CD14-positive monocyte (primary cell): ENCODE measurements at regions not wholly inside any gene's neighbourhood (a gene's known extent, or its start where the extent isn't known, plus 50 kb on each side); places are given as distances from the start of the nearest gene placed in this dataset.
"Not testable (repeated sequence)": the region's sequence is repeated elsewhere in the genome, so short reads cannot be mapped to it uniquely, and the experiment has no call there.

Experiments used
- DNase-seq, 3 donors: peaks; one replicate each; pipeline ENCODE4 v3.0.0-alpha.2; 2011 to 2022
- H2AFZ ChIP-seq: 2 replicates; pipeline ENCODE4 v1.6.0; 2012; ENCODE audit warnings: mild to moderate bottlenecking, low read depth, low read length, inconsistent platforms; ENCODE audit not compliant: insufficient read depth, poor library complexity, severe bottlenecking
- H3K27ac ChIP-seq, 2 donors: 1 replicate in 1 of 2; 2 replicates in 1 of 2; pipeline ENCODE4 v1.5.1; 2012 to 2013; ENCODE audit warnings: low read length in 2 of 2, control low read depth in 1 of 2, inconsistent platforms in 1 of 2, low read depth in 1 of 2, mild to moderate bottlenecking in 1 of 2
- H3K27me3 ChIP-seq, 2 donors: one replicate each; pipeline versions ENCODE4 v1.6.0 to v1.6.1; 2011 to 2013; ENCODE audit warnings: low read length in 2 of 2; ENCODE audit not compliant: control insufficient read depth in 2 of 2, insufficient read depth in 2 of 2
- H3K36me3 ChIP-seq, 2 donors: replicated peaks in 1 of 2; 1 replicate in 1 of 2; 2 replicates in 1 of 2; pipeline versions ENCODE4 v1.5.1 to v1.6.1; 2012 to 2013; ENCODE audit warnings: low read length in 2 of 2, control low read depth in 1 of 2, inconsistent platforms in 1 of 2, mild to moderate bottlenecking in 1 of 2; ENCODE audit not compliant: insufficient read depth in 2 of 2, control insufficient read depth in 1 of 2
- H3K4me1 ChIP-seq, 2 donors: 1 replicate in 1 of 2; 2 replicates in 1 of 2; pipeline versions ENCODE4 v1.5.1 to v1.6.1; 2012 to 2013; ENCODE audit warnings: low read length in 2 of 2, control low read depth in 1 of 2, inconsistent platforms in 1 of 2, mild to moderate bottlenecking in 1 of 2, moderate library complexity in 1 of 2; ENCODE audit not compliant: insufficient read depth in 2 of 2, control insufficient read depth in 1 of 2
- H3K4me2 ChIP-seq: replicated peaks from 2 replicates; pipeline ENCODE3; 2012; ENCODE audit warnings: low read length, moderate library complexity, mild to moderate bottlenecking; ENCODE audit not compliant: poor library complexity, severe bottlenecking; ENCODE audit errors: extremely low read depth
- H3K4me3 ChIP-seq, 3 experiments: fragments of 200-600 bp in 1 of 3; sonication (generic) in 1 of 3; replicated peaks in 1 of 3; 1 replicate in 2 of 3; 2 replicates in 1 of 3; pipeline ENCODE4 v1.5.1; 2011 to 2013; ENCODE audit warnings: low read length in 3 of 3, mild to moderate bottlenecking in 3 of 3, control low read depth in 2 of 3, low read depth in 2 of 3, inconsistent platforms in 1 of 3, moderate library complexity in 1 of 3
- H3K79me2 ChIP-seq: 2 replicates; pipeline ENCODE4 v1.6.0; 2012; ENCODE audit warnings: mild to moderate bottlenecking, control low read depth, inconsistent platforms, low read length, moderate library complexity; ENCODE audit not compliant: insufficient read depth
- H3K9ac ChIP-seq: 2 replicates; pipeline ENCODE4 v1.6.0; 2017; ENCODE audit warnings: low read length, mild to moderate bottlenecking; ENCODE audit not compliant: insufficient read depth, poor library complexity, severe bottlenecking
- H3K9me3 ChIP-seq, 2 donors: replicated peaks in 1 of 2; 1 replicate in 1 of 2; 2 replicates in 1 of 2; pipeline versions ENCODE4 v1.5.1 to v1.6.1; 2012 to 2013; ENCODE audit warnings: low read length in 2 of 2, control low read depth in 1 of 2; ENCODE audit not compliant: control insufficient read depth in 1 of 2, insufficient read depth in 1 of 2
- H4K20me1 ChIP-seq: 2 replicates; pipeline ENCODE4 v1.6.0; 2012; ENCODE audit warnings: mild to moderate bottlenecking, low read length, control low read depth, moderate library complexity; ENCODE audit not compliant: insufficient read depth
- H3K27ac Mint-ChIP-seq, 7 donors: one replicate each; pipeline ENCODE4 v1.8.0; 2020; ENCODE audit warnings: mild to moderate bottlenecking in 7 of 7, mixed read lengths in 7 of 7, moderate library complexity in 6 of 7, inconsistent platforms in 2 of 7
- H3K27me3 Mint-ChIP-seq, 3 donors: one replicate each; pipeline ENCODE4 v1.8.0; 2021 to 2022; ENCODE audit warnings: low read depth in 3 of 3, mild to moderate bottlenecking in 3 of 3, mixed read lengths in 3 of 3, moderate library complexity in 3 of 3, inconsistent platforms in 1 of 3
- H3K36me3 Mint-ChIP-seq, 2 donors: one replicate each; pipeline ENCODE4 v1.8.0; 2020; ENCODE audit warnings: mixed read lengths in 2 of 2, inconsistent platforms in 1 of 2, mild to moderate bottlenecking in 1 of 2
- H3K4me1 Mint-ChIP-seq: one replicate; pipeline ENCODE4 v1.8.0; 2020; ENCODE audit warnings: mild to moderate bottlenecking, mixed read lengths
- H3K4me3 Mint-ChIP-seq, 2 donors: one replicate each; pipeline ENCODE4 v1.8.0; 2020; ENCODE audit warnings: mild to moderate bottlenecking in 2 of 2, mixed read lengths in 2 of 2, moderate library complexity in 1 of 2
- H3K9me3 Mint-ChIP-seq, 7 donors: one replicate each; pipeline ENCODE4 v1.8.0; 2020 to 2022; ENCODE audit warnings: mixed read lengths in 7 of 7, mild to moderate bottlenecking in 6 of 7, moderate library complexity in 6 of 7, inconsistent platforms in 2 of 7
- CTCF ChIP-seq: fragments of 200-600 bp; IDR thresholded peaks from one replicate; pipeline ENCODE4 v1.8.0; 2022; ENCODE audit warnings: antibody characterized with exemption, mild to moderate bottlenecking
- WGBS: methylation state at CpG from one replicate; pipeline ENCODE4 v1.1.5; 2013; ENCODE audit warnings: missing lambda C conversion rate; ENCODE audit not compliant: insufficient coverage; 5-methylcytosine and 5-hydroxymethylcytosine counted together
- intact Hi-C, 2 donors: fragments of 100-400 bp; cut with micrococcal nuclease; formaldehyde crosslinking; loops; one replicate each; pipeline versions ENCODE4 v1.15.0 to v1.15.1; 2023

GRCh38 chr9:81424431-81424830 lies 264.9 kb downstream of the TLE1 start:
- peaks cover 4 to 36% (median 18%) of the 10 kb centered on the region in 7 donors for H3K9me3 Mint-ChIP-seq
- peaks cover 5% of the 10 kb centered on the region for H3K4me1 Mint-ChIP-seq
- H2AFZ ChIP-seq = no peak overlapping the region
- H3K27ac Mint-ChIP-seq = no peak overlapping the region
- no peak overlapping the region for H3K4me3 ChIP-seq
- DNase-seq = no peak
- H3K4me3 Mint-ChIP-seq = no peak overlapping the region
- no peaks in the 10 kb centered on the region for H3K36me3 Mint-ChIP-seq
- H3K79me2 ChIP-seq = no peaks in the 10 kb centered on the region
- WGBS = 33% methylated on average over 1 of the region's 1 CpG
- H3K36me3 ChIP-seq = no peaks in the 10 kb centered on the region
- peaks cover 0 to 1% (median 0%) of the 10 kb centered on the region in 3 donors for H3K27me3 Mint-ChIP-seq
- no peak overlapping the region for H3K27ac ChIP-seq
- no peaks in the 10 kb centered on the region for H4K20me1 ChIP-seq
- H3K27me3 ChIP-seq = no peaks in the 10 kb centered on the region
- no peak overlapping the region for H3K9ac ChIP-seq
- H3K9me3 ChIP-seq = peaks cover 4 to 16% of the 10 kb centered on the region in 2 donors
- no peak overlapping the region for H3K4me2 ChIP-seq
- intact Hi-C loops = no loop called here
- no peak for TF ChIP-seq CTCF
- H3K4me1 ChIP-seq = peaks cover 0 to 12% of the 10 kb centered on the region in 2 donors

GRCh38 chr9:81423589-81424326 lies 265.6 kb downstream of the TLE1 start:
- Histone ChIP-seq H3K79me2 (no peaks in the 10 kb centered on the region), H3K4me3 (no peak overlapping the region), H3K4me1 (peaks cover 0 to 12% of the 10 kb centered on the region in 2 donors), H4K20me1 (no peaks in the 10 kb centered on the region), H3K9me3 (peaks cover 4 to 16% of the 10 kb centered on the region in 2 donors), H3K4me2 (no peak overlapping the region), H3K9ac (no peak overlapping the region), H3K27me3 (no peaks in the 10 kb centered on the region), H3K36me3 (no peaks in the 10 kb centered on the region), H2AFZ (no peak overlapping the region), H3K27ac (no peak overlapping the region)
- TF ChIP-seq CTCF = no peak
- Mint-ChIP-seq H3K4me1 (peaks cover 5% of the 10 kb centered on the region), H3K27ac (no peak overlapping the region), H3K9me3 (peaks cover 4 to 37% (median 18%) of the 10 kb centered on the region in 7 donors), H3K27me3 (peaks cover 0 to 1% (median 0%) of the 10 kb centered on the region in 3 donors), H3K4me3 (no peak overlapping the region), H3K36me3 (no peaks in the 10 kb centered on the region)
- intact Hi-C loops = no loop called here
- no peak for DNase-seq

- H3K4me3 ChIP-seq, H3K36me3 ChIP-seq, H4K20me1 ChIP-seq, H2AFZ ChIP-seq, H3K9me3 ChIP-seq, H3K27me3 ChIP-seq, H3K4me1 Mint-ChIP-seq, H3K27ac ChIP-seq, H3K27ac Mint-ChIP-seq, H3K9ac ChIP-seq, H3K79me2 ChIP-seq, H3K36me3 Mint-ChIP-seq, H3K4me2 ChIP-seq, H3K27me3 Mint-ChIP-seq, H3K4me3 Mint-ChIP-seq, intact Hi-C loops, DNase-seq: not testable (repeated sequence)
- no CpG with 5 or more reads among the region's 3 CpGs for WGBS
- H3K4me1 ChIP-seq = peaks cover 0 to 12% of the 10 kb centered on the region in 2 donors
- peaks cover 0 to 23% (median 6%) of the 10 kb centered on the region in 7 donors for H3K9me3 Mint-ChIP-seq
Measured at GRCh38 chr9:81421090-81421489, 268.3 kb downstream of the TLE1 start.
